Kidney (tissue), 13 donors: ENCODE measurements at regions not wholly inside any gene's neighbourhood (a gene's known extent, or its start where the extent isn't known, plus 50 kb on each side); places are given as distances from the start of the nearest gene placed in this dataset.

Experiments used
- DNase-seq, 5 donors: peaks; one replicate each; pipeline ENCODE4 v3.0.0-alpha.2; 2013 to 2020
- FAIRE-seq: peaks from 2 replicates; lab custom pipeline; 2012; peaks lifted over from hg19 to GRCh38; lab: Jason Lieb, UNC
- H3K27ac ChIP-seq, 2 donors: one replicate each; pipeline ENCODE4 v1.7.0; 2013; ENCODE audit warnings: low read depth in 2 of 2, low read length in 2 of 2, inconsistent platforms in 1 of 2
- H3K27me3 ChIP-seq: one replicate; pipeline ENCODE4 v1.7.1; 2013; ENCODE audit warnings: low read length, inconsistent platforms; ENCODE audit not compliant: control insufficient read depth, insufficient read depth
- H3K36me3 ChIP-seq, 3 donors: one replicate each; pipeline versions ENCODE4 v1.7.0 to v1.7.1; 2013; ENCODE audit warnings: low read length in 3 of 3, control low read depth in 1 of 3, inconsistent platforms in 1 of 3; ENCODE audit not compliant: insufficient read depth in 3 of 3, control insufficient read depth in 2 of 3
- H3K4me1 ChIP-seq, 3 donors: one replicate each; pipeline versions ENCODE4 v1.7.0 to v1.7.1; 2013; ENCODE audit warnings: low read length in 3 of 3, inconsistent platforms in 1 of 3, low read depth in 1 of 3; ENCODE audit not compliant: control insufficient read depth in 2 of 3, insufficient read depth in 2 of 3
- H3K4me3 ChIP-seq, 3 donors: one replicate each; pipeline versions ENCODE4 v1.7.0 to v1.8.1; 2013; ENCODE audit warnings: low read length in 3 of 3, control low read depth in 1 of 3, inconsistent platforms in 1 of 3
- H3K9ac ChIP-seq, 3 donors: one replicate each; pipeline versions ENCODE4 v1.7.0 to v1.7.1; 2013; ENCODE audit warnings: low read length in 3 of 3, control low read depth in 1 of 3, inconsistent platforms in 1 of 3
- H3K9me3 ChIP-seq, 3 donors: one replicate each; pipeline versions ENCODE4 v1.7.0 to v1.7.1; 2013; ENCODE audit warnings: low read length in 3 of 3, control low read depth in 1 of 3, inconsistent platforms in 1 of 3; ENCODE audit not compliant: control insufficient read depth in 2 of 3, insufficient read depth in 1 of 3
- intact Hi-C: fragments of 100-400 bp; cut with DNase I; formaldehyde crosslinking; loops from one replicate; pipeline ENCODE4 v1.11.1; 2022
- TF ChIP-seq, protein P1 (sequence below): IDR thresholded peaks from 3 replicates; pipeline ENCODE4 v1.5.1; 2012; ENCODE audit warnings: mild to moderate bottlenecking, moderate library complexity, borderline replicate concordance; ENCODE audit not compliant: insufficient read depth; ENCODE audit errors: extremely low read depth
- donor health status: control.
- donor health status: control.
- donor health status: control.
- donor health status: control.
- donor health status: control.
- donor health status: DM: yes; HTN: yes; CAD: no.
- donor health status: Normal renal cell carcinoma (clear cell type).

DNA sequence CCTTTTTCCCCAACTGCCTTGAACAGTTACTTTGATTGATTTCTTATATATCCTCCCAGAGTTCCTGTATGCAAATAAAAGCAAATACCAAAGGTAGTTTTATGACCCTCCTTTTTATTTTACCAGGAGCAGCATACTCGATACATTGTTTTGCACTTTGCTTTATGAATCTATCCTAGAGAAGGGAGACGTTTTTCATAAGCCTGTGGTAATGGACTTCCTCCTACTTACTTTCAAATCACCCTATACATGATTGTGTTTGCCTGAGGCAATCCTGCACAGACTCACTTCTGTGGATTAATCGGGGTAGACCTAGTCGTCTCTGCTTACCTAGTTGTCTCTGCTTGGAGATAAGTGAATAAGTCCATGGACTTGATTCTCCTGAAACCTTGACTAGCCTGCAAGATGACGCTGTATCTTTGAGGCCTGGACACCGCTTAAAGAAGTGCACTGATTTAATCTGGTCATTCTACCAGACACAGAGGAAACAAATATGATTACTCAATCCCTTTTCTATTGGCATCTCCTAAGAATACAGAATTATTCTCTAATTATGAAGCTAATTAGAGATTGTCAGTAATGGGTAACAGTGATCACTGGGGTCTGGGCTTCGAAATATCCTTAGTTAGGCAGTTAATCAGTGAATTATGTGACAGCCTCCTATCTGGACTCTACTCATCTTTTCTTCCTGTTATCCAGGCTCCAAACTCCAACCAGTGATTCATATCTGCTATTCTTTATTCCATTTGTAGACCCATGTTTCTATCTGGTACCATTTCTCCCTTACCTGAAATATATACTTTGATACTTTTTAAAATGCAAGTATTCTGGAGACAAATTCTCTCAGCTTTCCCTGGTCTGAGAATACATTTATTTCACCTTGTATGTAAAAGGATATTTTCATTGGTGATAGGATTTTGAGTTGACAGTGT is 447.4 kb upstream of the TRIB2 start:
- no peak for DNase-seq
- TF ChIP-seq, protein P1, sequence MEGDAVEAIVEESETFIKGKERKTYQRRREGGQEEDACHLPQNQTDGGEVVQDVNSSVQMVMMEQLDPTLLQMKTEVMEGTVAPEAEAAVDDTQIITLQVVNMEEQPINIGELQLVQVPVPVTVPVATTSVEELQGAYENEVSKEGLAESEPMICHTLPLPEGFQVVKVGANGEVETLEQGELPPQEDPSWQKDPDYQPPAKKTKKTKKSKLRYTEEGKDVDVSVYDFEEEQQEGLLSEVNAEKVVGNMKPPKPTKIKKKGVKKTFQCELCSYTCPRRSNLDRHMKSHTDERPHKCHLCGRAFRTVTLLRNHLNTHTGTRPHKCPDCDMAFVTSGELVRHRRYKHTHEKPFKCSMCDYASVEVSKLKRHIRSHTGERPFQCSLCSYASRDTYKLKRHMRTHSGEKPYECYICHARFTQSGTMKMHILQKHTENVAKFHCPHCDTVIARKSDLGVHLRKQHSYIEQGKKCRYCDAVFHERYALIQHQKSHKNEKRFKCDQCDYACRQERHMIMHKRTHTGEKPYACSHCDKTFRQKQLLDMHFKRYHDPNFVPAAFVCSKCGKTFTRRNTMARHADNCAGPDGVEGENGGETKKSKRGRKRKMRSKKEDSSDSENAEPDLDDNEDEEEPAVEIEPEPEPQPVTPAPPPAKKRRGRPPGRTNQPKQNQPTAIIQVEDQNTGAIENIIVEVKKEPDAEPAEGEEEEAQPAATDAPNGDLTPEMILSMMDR: no peak
- H3K36me3 ChIP-seq: no peaks in the 10 kb centered on the region
- FAIRE-seq: no peak
- no peak overlapping the region for H3K9ac ChIP-seq
- intact Hi-C loops: no loop called here
- H3K9me3 ChIP-seq: no peaks in the 10 kb centered on the region
- no peak overlapping the region for H3K4me3 ChIP-seq
- H3K27me3 ChIP-seq: no peaks in the 10 kb centered on the region
- H3K4me1 ChIP-seq: no peaks in the 10 kb centered on the region
- H3K27ac ChIP-seq: no peak overlapping the region

DNA sequence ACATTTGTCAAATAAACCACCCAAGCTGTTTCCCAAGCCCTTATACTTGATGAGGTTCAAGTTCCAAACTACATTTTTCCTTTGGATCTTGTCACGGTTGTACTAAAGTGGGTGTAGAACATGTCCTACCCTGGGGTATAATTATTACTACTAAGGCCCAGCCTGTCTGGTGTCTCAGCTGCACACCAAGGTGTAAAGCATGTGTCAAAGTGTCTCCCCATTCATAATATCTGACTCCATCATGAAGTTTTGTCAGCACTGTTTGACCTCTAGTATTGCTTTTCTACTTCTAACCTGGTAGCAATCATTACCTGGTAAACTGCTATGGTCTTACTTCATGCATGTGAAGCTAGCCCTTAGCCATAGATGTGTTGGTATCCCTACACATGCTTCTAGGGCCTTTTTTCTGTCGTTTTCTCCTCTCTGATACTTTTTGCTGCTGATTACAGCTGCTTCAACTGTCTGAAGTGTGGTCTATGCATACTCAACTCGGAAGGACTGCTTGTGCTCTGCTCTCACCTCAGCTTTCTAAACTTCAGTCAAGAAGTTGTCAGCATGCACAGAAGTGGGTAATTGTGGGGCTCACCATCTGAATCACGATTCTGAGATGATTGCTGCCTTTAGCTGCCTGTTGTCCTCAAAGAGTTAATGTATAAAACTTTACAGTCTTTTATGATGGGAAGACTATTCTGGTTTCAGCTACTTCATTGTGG is 445.7 kb upstream of the TRIB2 start:
- DNase-seq (no peak), FAIRE-seq (no peak)
- H3K27me3 ChIP-seq: no peaks in the 10 kb centered on the region
- H3K4me3 ChIP-seq: no peak overlapping the region
- TF ChIP-seq, protein P1: no peak
- no peaks in the 10 kb centered on the region for H3K4me1 ChIP-seq
- no peak overlapping the region for H3K9ac ChIP-seq
- no peaks in the 10 kb centered on the region for H3K36me3 ChIP-seq
- intact Hi-C loops: no loop called here
- no peaks in the 10 kb centered on the region for H3K9me3 ChIP-seq
- H3K27ac ChIP-seq: no peak overlapping the region

DNA sequence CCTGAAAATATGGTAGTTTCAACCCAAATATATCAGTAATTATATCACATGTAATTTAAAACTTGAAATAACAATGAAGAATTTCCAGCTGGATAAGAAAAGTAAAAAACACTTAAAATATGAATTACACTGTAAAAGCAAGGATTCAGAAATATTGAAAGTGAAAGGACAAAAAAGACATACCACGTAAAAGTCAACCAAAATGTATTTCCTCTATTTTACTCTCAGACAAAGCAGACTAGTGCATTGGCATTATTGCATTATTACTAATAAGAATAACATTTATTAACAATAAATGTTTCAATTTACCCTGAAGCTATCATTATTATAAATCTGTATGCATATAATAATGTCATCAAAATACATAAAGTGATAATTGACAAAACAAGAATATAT is 445.1 kb upstream of the TRIB2 start:
- H3K4me1 ChIP-seq: no peaks in the 10 kb centered on the region
- H3K9me3 ChIP-seq: no peaks in the 10 kb centered on the region
- H3K9ac ChIP-seq: no peak overlapping the region
- TF ChIP-seq, protein P1: no peak
- H3K36me3 ChIP-seq: no peaks in the 10 kb centered on the region
- peak; percentile 30 for FAIRE-seq
- DNase-seq: no peak
- intact Hi-C loops: no loop called here
- H3K27ac ChIP-seq: no peak overlapping the region
- no peaks in the 10 kb centered on the region for H3K27me3 ChIP-seq
- no peak overlapping the region for H3K4me3 ChIP-seq
